ENCODE measurements at regions not wholly inside any gene's neighbourhood (a gene's known extent, or its start where the extent isn't known, plus 50 kb on each side); places are given as distances from the start of the nearest gene placed in this dataset.

DNA sequence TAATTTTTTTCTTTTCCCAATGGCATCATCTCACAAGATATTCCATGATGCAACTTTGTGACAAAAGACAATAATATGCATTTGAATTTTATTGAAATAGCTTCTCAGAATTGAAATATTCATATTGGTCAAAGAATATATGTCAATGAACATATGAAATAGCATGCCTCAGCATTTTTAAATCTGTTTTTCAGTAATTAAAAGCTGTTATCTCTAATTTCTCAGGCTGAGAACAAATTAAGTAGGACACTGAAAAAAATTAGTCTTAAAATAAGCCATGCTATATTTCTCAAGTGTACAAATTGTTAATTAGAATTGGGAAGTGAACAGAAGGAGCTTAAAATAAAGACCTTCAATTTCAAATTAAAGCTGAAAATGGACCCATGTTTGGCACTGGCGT, 570.1 kb downstream of the MFSD1 start:
- CTCF ChIA-PET: no interaction called here
- TF ChIP-seq, protein P1, sequence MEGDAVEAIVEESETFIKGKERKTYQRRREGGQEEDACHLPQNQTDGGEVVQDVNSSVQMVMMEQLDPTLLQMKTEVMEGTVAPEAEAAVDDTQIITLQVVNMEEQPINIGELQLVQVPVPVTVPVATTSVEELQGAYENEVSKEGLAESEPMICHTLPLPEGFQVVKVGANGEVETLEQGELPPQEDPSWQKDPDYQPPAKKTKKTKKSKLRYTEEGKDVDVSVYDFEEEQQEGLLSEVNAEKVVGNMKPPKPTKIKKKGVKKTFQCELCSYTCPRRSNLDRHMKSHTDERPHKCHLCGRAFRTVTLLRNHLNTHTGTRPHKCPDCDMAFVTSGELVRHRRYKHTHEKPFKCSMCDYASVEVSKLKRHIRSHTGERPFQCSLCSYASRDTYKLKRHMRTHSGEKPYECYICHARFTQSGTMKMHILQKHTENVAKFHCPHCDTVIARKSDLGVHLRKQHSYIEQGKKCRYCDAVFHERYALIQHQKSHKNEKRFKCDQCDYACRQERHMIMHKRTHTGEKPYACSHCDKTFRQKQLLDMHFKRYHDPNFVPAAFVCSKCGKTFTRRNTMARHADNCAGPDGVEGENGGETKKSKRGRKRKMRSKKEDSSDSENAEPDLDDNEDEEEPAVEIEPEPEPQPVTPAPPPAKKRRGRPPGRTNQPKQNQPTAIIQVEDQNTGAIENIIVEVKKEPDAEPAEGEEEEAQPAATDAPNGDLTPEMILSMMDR (IDR thresholded peaks at IDR 0.05; ENCODE audit: insufficient read depth in 1 of 2, low read depth in 1 of 2, low read length in 1 of 2, severe bottlenecking in 1 of 2, unreplicated experiment in 1 of 2): no peak
- Histone ChIP-seq H3K4me3 (ENCODE audit: low read depth, low read length) (no peak overlapping the region), H3K36me3 (ENCODE audit: control insufficient read depth, insufficient read depth, low read length) (no peaks in the 10 kb centered on the region), H3K27me3 (replicated peaks; ENCODE audit: control insufficient read depth, insufficient read depth, low read length) (no peaks in the 10 kb centered on the region), H3K9me3 (no peaks in the 10 kb centered on the region), H3K4me1 (no peaks in the 10 kb centered on the region)
- POLR2A ChIA-PET: no interaction called here
- no TSS peak for BruUV-seq (replicated peaks)
- intact Hi-C loops (cut with micrococcal nuclease; ENCODE audit: unreplicated experiment): no loop called here
- no peaks in the 10 kb centered on the region for H3K4me1 Mint-ChIP-seq (ENCODE audit: low read depth, unreplicated experiment)
- H3K27me3 Mint-ChIP-seq (ENCODE audit: insufficient read depth, unreplicated experiment): peaks cover 5% of the 10 kb centered on the region
- H3K9me3 Mint-ChIP-seq (ENCODE audit: unreplicated experiment): no peaks in the 10 kb centered on the region
- no peaks in the 10 kb centered on the region for H3K36me3 Mint-ChIP-seq (ENCODE audit: insufficient read depth, unreplicated experiment)
- H3K27ac Mint-ChIP-seq (ENCODE audit: unreplicated experiment): no peak overlapping the region
- no peak overlapping the region for H3K4me3 Mint-ChIP-seq (ENCODE audit: unreplicated experiment)
- no peak for DNase-seq

DNA sequence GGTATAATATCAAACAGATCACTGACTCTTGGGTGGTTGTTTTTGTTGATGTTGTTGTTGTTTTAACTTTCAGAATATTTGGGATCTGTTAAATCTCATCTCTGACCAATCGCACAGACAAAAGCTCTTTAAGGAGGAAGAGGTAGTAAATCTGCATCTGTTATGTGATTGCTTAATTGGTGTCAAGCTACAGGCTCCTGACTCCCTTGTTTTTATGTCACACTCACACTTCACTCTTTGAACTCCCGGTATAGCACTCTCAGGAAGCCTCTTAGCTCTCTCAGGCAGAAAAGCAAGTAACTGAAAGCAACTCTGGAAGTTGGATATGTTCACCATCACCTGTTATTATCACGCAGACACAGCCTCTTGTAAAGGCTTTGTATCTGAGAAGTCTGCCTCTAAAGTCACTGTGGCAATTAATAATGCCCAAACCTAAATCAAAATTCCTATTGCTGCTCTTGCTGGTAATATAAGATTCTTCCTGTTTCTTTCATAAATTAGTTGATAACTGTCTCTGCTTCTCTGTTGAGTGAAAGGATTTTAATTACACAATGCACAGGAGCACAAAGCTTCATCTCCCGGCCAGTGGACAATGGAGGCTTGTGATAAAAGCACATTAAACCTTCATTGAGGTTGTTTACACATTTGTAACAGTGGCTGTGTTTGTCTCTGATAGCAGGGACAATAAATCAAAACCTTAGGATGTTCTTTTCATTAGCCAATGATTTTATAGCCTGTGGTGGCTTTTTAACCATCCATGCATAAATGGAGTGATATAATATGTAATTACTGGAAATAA, 576.7 kb downstream of the MFSD1 start:
- POLR2A ChIA-PET: no interaction called here
- H3K4me3 ChIP-seq (ENCODE audit: low read depth, low read length): no peak overlapping the region
- BruUV-seq (replicated peaks): no TSS peak
- Mint-ChIP-seq H3K27me3 (ENCODE audit: insufficient read depth, unreplicated experiment) (peaks cover 3% of the 10 kb centered on the region), H3K36me3 (ENCODE audit: insufficient read depth, unreplicated experiment) (no peaks in the 10 kb centered on the region), H3K27ac (ENCODE audit: unreplicated experiment) (no peak overlapping the region), H3K9me3 (ENCODE audit: unreplicated experiment) (no peaks in the 10 kb centered on the region), H3K4me3 (ENCODE audit: unreplicated experiment) (no peak overlapping the region), H3K4me1 (ENCODE audit: low read depth, unreplicated experiment) (no peaks in the 10 kb centered on the region)
- no peaks in the 10 kb centered on the region for H3K36me3 ChIP-seq (ENCODE audit: control insufficient read depth, insufficient read depth, low read length)
- CTCF ChIA-PET: no interaction called here
- no peaks in the 10 kb centered on the region for H3K9me3 ChIP-seq
- TF ChIP-seq, protein P1 (IDR thresholded peaks at IDR 0.05; ENCODE audit: insufficient read depth in 1 of 2, low read depth in 1 of 2, low read length in 1 of 2, severe bottlenecking in 1 of 2, unreplicated experiment in 1 of 2): no peak
- DNase-seq: no peak
- no peaks in the 10 kb centered on the region for H3K4me1 ChIP-seq
- H3K27me3 ChIP-seq (replicated peaks; ENCODE audit: control insufficient read depth, insufficient read depth, low read length): no peaks in the 10 kb centered on the region
- intact Hi-C loops (cut with micrococcal nuclease; ENCODE audit: unreplicated experiment): no loop called here

- CTCF ChIA-PET: no interaction called here
Measured at GRCh38 chr3:159380891-159381290, 579.0 kb downstream of the MFSD1 start.

More at GRCh38 chr3:159380891-159381290, 579.0 kb downstream of the MFSD1 start:
- DNase-seq: no peak
- Mint-ChIP-seq H3K36me3 (ENCODE audit: insufficient read depth, unreplicated experiment) (no peaks in the 10 kb centered on the region), H3K4me1 (ENCODE audit: low read depth, unreplicated experiment) (no peaks in the 10 kb centered on the region), H3K27me3 (ENCODE audit: insufficient read depth, unreplicated experiment) (peaks cover 3% of the 10 kb centered on the region), H3K27ac (ENCODE audit: unreplicated experiment) (no peak overlapping the region), H3K9me3 (ENCODE audit: unreplicated experiment) (no peaks in the 10 kb centered on the region), H3K4me3 (ENCODE audit: unreplicated experiment) (no peak overlapping the region)
- H3K36me3 ChIP-seq (ENCODE audit: control insufficient read depth, insufficient read depth, low read length): no peaks in the 10 kb centered on the region
- no TSS peak for BruUV-seq (replicated peaks)
- H3K4me1 ChIP-seq: no peaks in the 10 kb centered on the region
- POLR2A ChIA-PET: no interaction called here
- H3K27me3 ChIP-seq (replicated peaks; ENCODE audit: control insufficient read depth, insufficient read depth, low read length): no peaks in the 10 kb centered on the region
- TF ChIP-seq, protein P1 (IDR thresholded peaks at IDR 0.05; ENCODE audit: insufficient read depth in 1 of 2, low read depth in 1 of 2, low read length in 1 of 2, severe bottlenecking in 1 of 2, unreplicated experiment in 1 of 2): no peak
- intact Hi-C loops (cut with micrococcal nuclease; ENCODE audit: unreplicated experiment): no loop called here
- H3K9me3 ChIP-seq: no peaks in the 10 kb centered on the region
- no peak overlapping the region for H3K4me3 ChIP-seq (ENCODE audit: low read depth, low read length)
